ENCODE measurements at regions not wholly inside any gene's neighbourhood (a gene's known extent, or its start where the extent isn't known, plus 50 kb on each side); places are given as distances from the start of the nearest gene placed in this dataset.
"Not testable (repeated sequence)": the region's sequence is repeated elsewhere in the genome, so short reads cannot be mapped to it uniquely, and the experiment has no call there.

- not testable (repeated sequence) for DNase-seq (ENCODE audit: low read depth)
Observed at GRCh38 chr15:34528055-34528754, 55.2 kb downstream of the GOLGA8B start.

GRCh38 chr15:34527641-34528040 is 55.8 kb downstream of the GOLGA8B start:
- DNase-seq (ENCODE audit: low read depth), result not testable (repeated sequence)

GRCh38 chr15:34523849-34524248 is 59.6 kb downstream of the GOLGA8B start:
- not testable (repeated sequence) for DNase-seq (ENCODE audit: low read depth)

- DNase-seq (ENCODE audit: low read depth), result not testable (repeated sequence)
Observed at GRCh38 chr15:34522601-34523000, 60.9 kb downstream of the GOLGA8B start.

GRCh38 chr15:34521802-34522485 is 61.5 kb downstream of the GOLGA8B start:
- not testable (repeated sequence) for DNase-seq (ENCODE audit: low read depth)

GRCh38 chr15:34520566-34520965 is 62.9 kb downstream of the GOLGA8B start:
- no peak for DNase-seq (ENCODE audit: low read depth)

- DNase-seq (ENCODE audit: low read depth), result not testable (repeated sequence)
Observed at GRCh38 chr15:34520010-34520409, 63.4 kb downstream of the GOLGA8B start.

GRCh38 chr15:34514251-34514670 is 69.2 kb downstream of the GOLGA8B start:
- DNase-seq (ENCODE audit: low read depth), result peak; percentile 18

- DNase-seq (ENCODE audit: low read depth), result no peak
Observed at GRCh38 chr15:34512628-34513027, 70.8 kb downstream of the GOLGA8B start.

GRCh38 chr15:34501131-34501530 is 63.5 kb upstream of the GOLGA8A start:
- DNase-seq (ENCODE audit: low read depth), result no peak

GRCh38 chr15:34496207-34496995 is 58.8 kb upstream of the GOLGA8A start:
- no peak for DNase-seq (ENCODE audit: low read depth)

- DNase-seq (ENCODE audit: low read depth), result not testable (repeated sequence)
Observed at GRCh38 chr15:34495707-34496106, 58.1 kb upstream of the GOLGA8A start.

GRCh38 chr15:34494084-34494399 is 56.4 kb upstream of the GOLGA8A start:
- DNase-seq (ENCODE audit: low read depth), result no peak

- no peak for DNase-seq (ENCODE audit: low read depth)
Observed at GRCh38 chr15:34493001-34493400, 55.4 kb upstream of the GOLGA8A start.

- DNase-seq (ENCODE audit: low read depth), result not testable (repeated sequence)
Observed at GRCh38 chr15:34491488-34491887, 53.9 kb upstream of the GOLGA8A start.

- DNase-seq (ENCODE audit: low read depth), result no peak
Observed at GRCh38 chr15:34490417-34491193, 53.0 kb upstream of the GOLGA8A start.

GRCh38 chr15:34488973-34489959 is 51.7 kb upstream of the GOLGA8A start:
- DNase-seq (ENCODE audit: low read depth), result not testable (repeated sequence)
